ENCODE measurements at regions not wholly inside any gene's neighbourhood (a gene's known extent, or its start where the extent isn't known, plus 50 kb on each side); places are given as distances from the start of the nearest gene placed in this dataset.

- TF ChIP-seq CTCF (IDR thresholded peaks at IDR 0.05) (no peak), POLR2A (IDR thresholded peaks at IDR 0.05) (no peak)
These were observed 340.9 kb downstream of the PRL start for GRCh38 chr6:21955951-21956350.
